ENCODE measurements at regions not wholly inside any gene's neighbourhood (a gene's known extent, or its start where the extent isn't known, plus 50 kb on each side); places are given as distances from the start of the nearest gene placed in this dataset.

DNA sequence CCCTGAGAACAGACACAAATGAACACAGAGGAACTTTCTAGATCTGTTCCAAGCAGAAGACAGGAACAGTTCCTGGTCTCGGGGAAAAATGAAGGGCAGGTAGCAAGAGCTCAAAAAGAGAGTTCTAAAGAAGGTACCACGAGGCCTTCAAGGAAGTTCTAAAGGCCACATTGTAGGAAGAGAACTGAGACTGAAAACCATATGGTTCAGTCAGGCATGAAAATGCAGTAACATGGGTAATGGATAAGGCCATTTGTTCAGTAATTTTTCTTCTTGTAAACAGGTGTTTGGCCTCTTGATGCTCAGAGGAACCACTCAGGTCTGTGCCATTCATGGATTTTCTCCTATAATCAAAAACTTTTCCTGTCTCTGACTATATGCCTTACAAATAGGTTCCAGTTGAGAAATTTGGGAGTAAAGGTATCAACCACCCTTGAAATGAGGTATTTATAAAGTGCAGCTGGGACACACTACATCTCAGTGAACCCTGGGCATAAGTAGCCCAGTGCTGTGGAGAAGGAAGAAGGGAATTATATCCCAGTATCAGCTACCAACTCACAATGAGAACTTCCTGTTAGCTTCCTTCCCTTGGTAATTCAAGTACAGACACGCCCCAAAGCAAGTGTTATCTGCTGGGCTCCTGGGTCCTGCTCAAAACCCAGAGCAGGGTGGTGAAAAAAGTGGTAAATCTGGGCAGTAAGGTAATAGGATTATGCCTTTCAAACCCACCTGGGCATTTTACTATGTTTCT is 277.9 kb downstream of the KLHL13 start:
- TF ChIP-seq, protein P1, sequence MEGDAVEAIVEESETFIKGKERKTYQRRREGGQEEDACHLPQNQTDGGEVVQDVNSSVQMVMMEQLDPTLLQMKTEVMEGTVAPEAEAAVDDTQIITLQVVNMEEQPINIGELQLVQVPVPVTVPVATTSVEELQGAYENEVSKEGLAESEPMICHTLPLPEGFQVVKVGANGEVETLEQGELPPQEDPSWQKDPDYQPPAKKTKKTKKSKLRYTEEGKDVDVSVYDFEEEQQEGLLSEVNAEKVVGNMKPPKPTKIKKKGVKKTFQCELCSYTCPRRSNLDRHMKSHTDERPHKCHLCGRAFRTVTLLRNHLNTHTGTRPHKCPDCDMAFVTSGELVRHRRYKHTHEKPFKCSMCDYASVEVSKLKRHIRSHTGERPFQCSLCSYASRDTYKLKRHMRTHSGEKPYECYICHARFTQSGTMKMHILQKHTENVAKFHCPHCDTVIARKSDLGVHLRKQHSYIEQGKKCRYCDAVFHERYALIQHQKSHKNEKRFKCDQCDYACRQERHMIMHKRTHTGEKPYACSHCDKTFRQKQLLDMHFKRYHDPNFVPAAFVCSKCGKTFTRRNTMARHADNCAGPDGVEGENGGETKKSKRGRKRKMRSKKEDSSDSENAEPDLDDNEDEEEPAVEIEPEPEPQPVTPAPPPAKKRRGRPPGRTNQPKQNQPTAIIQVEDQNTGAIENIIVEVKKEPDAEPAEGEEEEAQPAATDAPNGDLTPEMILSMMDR (conservative IDR thresholded peaks at IDR 0.05 in 1 of 2, IDR thresholded peaks at IDR 0.05 in 1 of 2; ENCODE audit: extremely low read depth in 1 of 2, insufficient read depth in 1 of 2, low read depth in 1 of 2, low read length in 2 of 2), result no peak
- TF ChIP-seq EZH2 (IDR thresholded peaks at IDR 0.05; ENCODE audit: borderline replicate concordance, low read length), result no peak

Data from mammary epithelial cell (primary cell).